GM12892 (cell line): ENCODE measurements at regions not wholly inside any gene's neighbourhood (a gene's known extent, or its start where the extent isn't known, plus 50 kb on each side); places are given as distances from the start of the nearest gene placed in this dataset.

Experiments
- DNase-seq: peaks from one replicate; pipeline ENCODE4 v3.0.0; 2011; ENCODE audit not compliant: insufficient read length
- FAIRE-seq: peaks from 2 replicates; lab custom pipeline; 2011; peaks lifted over from hg19 to GRCh38; lab: Jason Lieb, UNC
- POLR2A ChIP-seq: IDR thresholded peaks from 2 replicates; pipeline ENCODE4 v1.6.1; 2011; ENCODE audit warnings: low read depth, low read length, control low read depth
- POLR2AphosphoS5 ChIP-seq: IDR thresholded peaks from 2 replicates; pipeline ENCODE4 v1.6.1; 2011; ENCODE audit warnings: low read depth, low read length, control low read depth
- TAF1 ChIP-seq: IDR thresholded peaks from 2 replicates; pipeline ENCODE4 v1.6.1; 2011; ENCODE audit warnings: low read depth, mild to moderate bottlenecking, control low read depth, low read length, borderline replicate concordance

DNA sequence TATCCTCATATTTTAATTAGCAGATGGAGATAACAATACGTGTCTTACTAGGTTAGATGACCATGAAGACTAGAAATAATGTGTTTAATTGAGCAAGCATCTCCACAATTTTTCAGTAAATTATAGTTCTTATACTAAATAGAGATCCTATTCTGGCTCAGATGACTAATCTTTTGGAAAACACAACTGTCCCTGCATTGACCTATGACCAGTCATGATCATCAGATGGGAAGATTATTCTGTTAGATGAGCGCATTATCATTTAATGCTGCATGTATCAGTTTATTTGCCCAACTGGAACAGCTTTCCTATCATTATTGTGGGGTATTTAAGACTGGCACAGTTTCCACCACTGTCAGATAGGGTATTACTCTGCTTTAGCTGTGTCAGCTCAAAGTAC is 185.5 kb downstream of the MOXD1 start:
- FAIRE-seq (no peak), DNase-seq (no peak)
- TF ChIP-seq TAF1 (no peak), POLR2A (no peak), POLR2AphosphoS5 (no peak)

DNA sequence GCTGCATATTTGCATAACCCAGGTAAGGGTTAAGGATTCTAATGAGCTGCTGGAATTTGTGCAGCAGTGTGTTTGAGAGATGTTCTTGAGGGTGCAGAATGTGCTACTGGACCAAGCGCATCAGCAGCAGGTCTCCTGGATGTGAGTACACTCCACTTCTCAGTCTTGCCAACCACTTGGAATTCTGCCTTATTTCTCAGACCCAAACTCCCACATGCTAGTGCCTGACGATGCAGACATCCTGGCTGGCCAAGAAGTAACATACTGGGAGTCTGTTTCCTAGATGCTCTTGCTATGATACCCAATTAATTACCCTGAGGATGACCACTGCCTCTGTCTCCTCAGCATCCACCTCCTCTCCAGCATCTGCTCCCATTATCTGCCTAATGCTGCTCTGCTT is 186.6 kb downstream of the MOXD1 start:
- FAIRE-seq (no peak), DNase-seq (no peak)
- no peak for TF ChIP-seq POLR2A
- no peak for TF ChIP-seq TAF1
- no peak for TF ChIP-seq POLR2AphosphoS5

DNA sequence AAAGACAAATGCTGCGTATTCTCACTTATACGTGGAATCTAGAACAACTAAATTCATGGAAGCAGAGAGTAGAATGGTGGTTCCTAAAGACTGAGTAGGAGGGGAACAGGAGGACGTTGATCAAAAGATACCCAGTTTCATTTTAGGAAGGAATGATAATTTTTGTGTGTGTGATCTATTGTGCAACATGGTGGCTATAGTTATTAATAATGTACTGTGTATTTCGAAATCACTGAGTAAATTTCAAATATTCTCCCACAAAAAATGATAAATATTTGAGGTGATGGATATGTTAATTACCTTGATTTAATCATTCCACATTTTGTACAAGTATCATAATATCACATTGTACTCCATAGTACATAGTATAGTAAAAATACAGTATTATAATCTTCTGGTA is 187.5 kb downstream of the MOXD1 start:
- FAIRE-seq (no peak), DNase-seq (no peak)

DNA sequence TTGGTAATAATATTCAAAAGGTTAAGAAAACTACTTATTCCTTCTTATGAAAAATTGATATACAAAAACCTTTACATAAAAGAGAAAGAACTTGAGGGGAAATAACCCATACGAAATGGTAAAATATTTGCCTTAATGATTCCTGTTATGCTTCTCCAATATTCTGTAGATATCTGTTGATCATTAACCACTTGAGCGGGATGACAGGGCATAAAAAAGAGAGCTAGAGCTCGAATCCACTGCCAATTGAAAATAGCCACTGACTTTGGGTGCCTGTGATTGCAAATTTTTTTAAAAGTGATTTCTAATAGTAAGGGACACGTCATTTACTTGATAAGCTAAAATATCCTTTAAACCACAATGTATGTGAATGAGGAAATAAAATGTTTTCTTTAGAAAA is 188.1 kb downstream of the MOXD1 start:
- DNase-seq (no peak), FAIRE-seq (no peak)
- TF ChIP-seq POLR2A (no peak), POLR2AphosphoS5 (no peak), TAF1 (no peak)

More for the DNA sequence above, 187.5 kb downstream of the MOXD1 start:
- TF ChIP-seq POLR2AphosphoS5 (no peak), POLR2A (no peak), TAF1 (no peak)

DNA sequence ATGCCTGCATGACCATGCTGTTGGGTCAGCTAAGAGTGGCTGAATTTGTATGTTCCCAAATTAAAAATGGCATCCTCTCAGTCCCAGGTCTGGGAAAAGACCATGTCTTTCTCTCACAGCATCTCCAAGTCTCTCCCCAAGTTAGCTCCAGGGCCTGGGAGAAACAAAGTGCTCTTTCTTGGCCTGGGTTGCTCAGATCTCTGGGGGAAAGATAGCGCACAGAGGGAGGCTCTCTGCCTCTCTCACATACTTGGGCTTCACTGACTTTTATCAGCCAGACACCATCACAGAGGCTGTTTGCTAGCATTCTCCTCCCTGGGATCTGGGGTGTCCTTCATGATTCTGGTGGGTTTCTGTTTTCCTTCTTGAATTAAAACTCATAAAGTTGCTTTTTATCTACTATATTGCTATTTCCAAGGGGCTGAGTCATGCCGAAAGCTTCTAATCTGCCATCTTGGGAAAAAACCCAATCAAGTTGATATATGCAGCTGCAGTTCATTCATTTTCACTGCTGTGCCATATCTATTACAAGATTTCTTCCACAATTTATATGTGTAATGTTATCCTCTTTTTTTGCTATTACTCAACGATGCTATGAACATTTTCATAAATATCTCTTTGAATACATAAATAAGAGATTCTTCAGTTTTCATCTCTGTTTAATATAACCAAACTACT is 190.2 kb downstream of the MOXD1 start:
- DNase-seq (no peak), FAIRE-seq (no peak)
- TF ChIP-seq POLR2A (no peak), TAF1 (no peak), POLR2AphosphoS5 (no peak)

DNA sequence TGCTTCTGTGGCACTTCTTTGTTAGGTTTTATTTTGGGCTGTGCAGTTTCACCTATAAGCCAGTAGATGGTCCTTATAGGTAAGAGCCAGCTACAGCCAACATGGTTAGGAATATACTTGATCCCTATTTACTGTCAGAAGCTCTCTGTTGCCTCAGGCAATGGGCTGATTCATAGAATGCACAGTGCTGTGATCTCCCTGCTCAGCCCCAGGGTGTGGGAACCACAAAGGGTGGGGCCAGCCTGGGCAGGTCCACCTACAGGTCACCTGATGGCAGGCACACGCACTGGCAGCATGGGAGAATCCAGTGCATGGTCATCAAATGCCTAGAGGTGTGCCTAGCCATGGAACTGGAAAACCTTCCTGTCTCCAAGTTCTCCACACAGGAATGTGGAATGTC is 191.9 kb downstream of the MOXD1 start:
- TF ChIP-seq POLR2A (no peak), TAF1 (no peak), POLR2AphosphoS5 (no peak)
- FAIRE-seq (no peak), DNase-seq (no peak)

DNA sequence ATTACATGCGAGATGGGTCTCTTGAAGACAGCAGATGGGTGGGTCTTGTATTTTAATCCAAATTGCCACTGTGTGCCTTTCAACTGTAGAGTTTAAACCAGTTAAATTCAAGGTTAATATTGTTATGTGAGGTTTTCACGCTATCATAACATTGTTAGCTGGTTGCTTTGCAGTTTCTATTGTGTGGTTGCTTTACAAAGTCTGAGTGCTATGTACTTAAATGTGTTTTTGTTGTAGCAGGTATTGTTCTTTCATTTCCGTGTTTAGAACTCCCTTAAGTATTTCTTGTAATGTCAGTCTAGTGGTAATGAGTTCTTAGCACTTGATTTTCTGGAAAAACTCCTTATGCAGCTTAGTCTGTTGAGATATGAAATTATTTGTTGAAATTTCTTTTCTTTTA is 193.3 kb downstream of the MOXD1 start:
- FAIRE-seq = no peak
- DNase-seq = no peak
- TF ChIP-seq POLR2AphosphoS5 (no peak), POLR2A (no peak), TAF1 (no peak)

DNA sequence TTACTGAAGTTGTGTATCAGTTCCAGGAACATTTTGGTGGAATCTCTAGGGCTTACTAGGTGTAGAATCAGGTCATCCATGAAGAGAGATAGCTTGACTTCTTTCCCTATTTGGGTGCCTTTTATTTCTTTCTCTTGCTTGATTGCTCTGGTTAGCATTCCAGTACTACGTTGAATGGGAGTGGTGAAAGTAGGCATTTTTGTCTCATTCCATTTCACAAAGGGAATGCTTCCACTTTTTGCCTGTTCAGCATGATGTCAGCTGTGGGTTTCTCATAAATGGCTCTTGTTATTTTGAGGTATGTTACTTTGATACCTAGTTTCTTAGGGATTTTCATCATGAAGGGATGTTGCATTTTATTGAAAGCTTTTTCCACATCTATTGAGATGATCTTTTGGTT is 195.3 kb downstream of the MOXD1 start:
- no peak for TF ChIP-seq POLR2AphosphoS5
- TF ChIP-seq POLR2A = no peak
- no peak for TF ChIP-seq TAF1
- FAIRE-seq = no peak
- DNase-seq = no peak

DNA sequence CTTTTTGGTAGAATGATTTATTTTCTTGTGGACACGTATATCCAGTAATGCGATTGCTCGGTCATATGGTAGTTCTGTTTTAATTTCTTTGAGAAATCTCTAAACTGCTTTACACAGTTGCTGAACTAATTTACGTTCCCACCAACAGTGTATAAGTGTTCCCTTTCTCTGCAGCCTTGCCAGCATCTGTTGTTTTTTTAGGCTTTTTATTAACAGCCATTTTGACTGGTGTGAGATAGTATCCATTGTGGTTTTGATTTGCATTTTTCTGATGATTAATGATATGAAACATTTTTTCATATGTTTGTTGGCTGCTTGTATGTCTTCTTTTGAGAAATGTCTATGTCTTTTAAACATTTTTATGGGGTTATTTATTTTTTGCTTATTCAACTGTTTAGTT is 196.7 kb downstream of the MOXD1 start:
- FAIRE-seq = no peak
- TF ChIP-seq TAF1 = no peak
- TF ChIP-seq POLR2AphosphoS5 = no peak
- TF ChIP-seq POLR2A = no peak
- no peak for DNase-seq

DNA sequence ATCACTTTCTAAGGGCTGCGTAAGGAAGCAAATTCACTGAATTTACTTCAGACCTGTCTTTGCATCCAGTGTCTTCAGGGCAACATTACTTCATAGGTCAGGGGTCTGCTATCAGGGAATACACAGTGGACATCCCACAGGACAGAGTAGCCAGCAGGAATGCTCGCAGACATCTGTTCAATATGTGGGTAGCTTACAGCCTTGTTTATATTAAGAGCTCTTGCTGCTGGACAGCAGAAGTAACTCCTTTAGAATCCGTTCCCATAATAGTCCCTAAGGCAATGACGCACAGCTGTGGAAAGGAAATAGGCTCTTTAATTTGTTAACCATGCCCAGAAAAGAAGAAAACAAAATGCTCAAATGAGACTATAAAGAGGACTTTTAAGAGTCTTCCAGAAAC is 198.7 kb downstream of the MOXD1 start:
- TF ChIP-seq POLR2A (no peak), POLR2AphosphoS5 (no peak), TAF1 (no peak)
- no peak for FAIRE-seq
- DNase-seq = no peak

DNA sequence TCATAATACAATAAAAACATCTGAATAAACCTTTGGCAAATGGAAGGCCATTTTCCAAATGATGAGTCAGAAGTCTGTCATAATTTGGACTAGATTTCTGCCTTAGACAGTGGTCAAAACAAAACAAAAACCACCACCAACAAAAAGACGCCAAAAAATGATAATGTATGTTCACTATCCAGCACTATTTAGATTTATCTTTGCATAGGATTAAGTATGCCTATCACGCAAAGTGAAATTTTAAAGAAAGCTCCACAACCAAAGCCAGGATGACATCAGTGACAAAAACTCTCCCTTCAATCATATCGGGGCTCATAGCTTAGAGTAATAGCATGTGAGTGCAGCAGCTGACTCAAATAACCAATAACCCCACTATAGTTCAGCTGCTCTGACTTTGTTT is 201.9 kb downstream of the MOXD1 start:
- no peak for DNase-seq
- FAIRE-seq = no peak
- TF ChIP-seq POLR2AphosphoS5 = no peak
- no peak for TF ChIP-seq TAF1
- TF ChIP-seq POLR2A = no peak

DNA sequence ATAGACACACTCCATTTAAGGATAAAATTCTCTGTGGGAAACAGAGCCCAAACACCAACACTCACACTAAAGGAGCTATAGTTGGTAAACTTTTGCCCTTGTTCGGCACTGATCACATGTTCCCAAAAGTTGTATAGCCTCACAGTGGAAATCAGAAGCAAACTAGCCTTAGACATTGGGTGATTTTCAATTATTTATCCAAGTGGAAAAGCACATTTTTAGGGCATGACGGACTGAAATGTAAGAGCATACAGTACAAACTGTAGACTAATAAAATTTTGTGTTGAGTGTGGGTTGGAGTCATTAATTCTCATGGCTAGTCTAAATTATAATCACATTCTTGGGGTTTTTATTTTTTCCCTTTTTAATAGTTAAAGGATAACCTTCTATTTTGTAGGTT is 202.4 kb downstream of the MOXD1 start:
- no peak for TF ChIP-seq POLR2AphosphoS5
- no peak for TF ChIP-seq POLR2A
- no peak for TF ChIP-seq TAF1
- DNase-seq (no peak), FAIRE-seq (no peak)

DNA sequence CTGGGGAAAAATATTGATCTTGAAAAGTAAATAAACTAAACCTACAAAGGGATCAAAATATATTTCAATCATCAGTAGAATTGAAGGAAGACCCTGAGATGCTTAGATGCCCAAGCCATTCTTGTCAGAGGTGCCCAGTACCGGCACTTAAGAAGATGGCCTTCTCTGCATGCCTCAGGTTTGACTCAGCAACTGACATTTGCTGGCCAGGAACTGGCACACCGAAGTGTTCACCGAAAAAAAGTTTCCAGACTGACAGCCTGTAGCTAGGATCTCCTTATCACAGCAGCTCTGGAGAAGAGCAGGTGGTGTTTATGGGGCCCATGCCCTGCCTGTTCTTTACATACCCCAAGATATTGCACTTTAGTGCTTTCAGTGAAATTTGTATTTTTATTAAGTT is 203.2 kb downstream of the MOXD1 start:
- TF ChIP-seq TAF1 (no peak), POLR2AphosphoS5 (no peak), POLR2A (no peak)
- no peak for FAIRE-seq
- no peak for DNase-seq
